Activated T-helper 1 cell treated with anti-CD3 and anti-CD28 coated beads, Interleukin-12 subunit alpha, Interleukin-12 subunit beta, Interleukin-2, Interleukin-4 antibody, amounts not matched to agents 30 ng/mL and 10 ng/mL and 1 ng/mL, durations not matched to agents 14 hours and 24 hours and 36 hours (primary cell): ENCODE measurements at regions not wholly inside any gene's neighbourhood (a gene's known extent, or its start where the extent isn't known, plus 50 kb on each side); places are given as distances from the start of the nearest gene placed in this dataset.
"Not testable (repeated sequence)": the region's sequence is repeated elsewhere in the genome, so short reads cannot be mapped to it uniquely, and the experiment has no call there.

ENCODE experiments used
- DNase-seq: peaks from one replicate; pipeline ENCODE4 v3.0.0; 2021; ENCODE audit warnings: low spot score
- H3K27ac Mint-ChIP-seq: one replicate; pipeline ENCODE4 v1.8.0; 2021; ENCODE audit warnings: mild to moderate bottlenecking, mixed read lengths
- H3K27me3 Mint-ChIP-seq: one replicate; pipeline ENCODE4 v1.8.0; 2022; ENCODE audit warnings: mild to moderate bottlenecking, moderate library complexity, mixed read lengths; ENCODE audit not compliant: insufficient read depth
- H3K36me3 Mint-ChIP-seq: one replicate; pipeline ENCODE4 v1.8.0; 2021; ENCODE audit warnings: low read depth, mixed read lengths
- H3K4me1 Mint-ChIP-seq: one replicate; pipeline ENCODE4 v1.8.0; 2021; ENCODE audit warnings: low read depth, mixed read lengths
- H3K4me3 Mint-ChIP-seq: one replicate; pipeline ENCODE4 v1.8.0; 2021; ENCODE audit warnings: mild to moderate bottlenecking, moderate library complexity, mixed read lengths
- H3K9me3 Mint-ChIP-seq: one replicate; pipeline ENCODE4 v1.8.0; 2021; ENCODE audit warnings: mixed read lengths
- intact Hi-C: fragments of 100-400 bp; cut with micrococcal nuclease; formaldehyde crosslinking; loops from one replicate; pipeline ENCODE4 v1.15.1; 2024

DNA sequence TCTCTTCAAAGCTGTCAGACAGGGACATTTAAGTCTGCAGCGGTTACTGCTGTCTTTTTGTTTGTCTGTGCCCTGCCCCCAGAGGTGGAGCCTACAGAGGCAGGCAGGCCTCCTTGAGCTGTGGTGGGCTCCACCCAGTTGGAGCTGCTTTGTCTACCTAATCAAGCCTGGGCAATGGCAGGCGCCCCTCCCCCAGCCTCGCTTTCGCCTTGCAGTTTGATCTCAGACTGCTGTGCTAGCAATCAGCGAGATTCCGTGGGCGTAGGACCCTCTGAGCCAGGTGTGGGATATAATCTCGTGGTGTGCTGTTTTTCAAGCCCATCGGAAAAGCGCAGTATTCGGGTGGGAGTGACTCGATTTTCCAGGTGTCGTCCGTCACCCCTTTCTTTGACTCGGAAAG is 648.1 kb upstream of the RAG2 start:
- DNase-seq, H3K4me1 Mint-ChIP-seq, H3K27ac Mint-ChIP-seq, H3K36me3 Mint-ChIP-seq, H3K27me3 Mint-ChIP-seq, H3K4me3 Mint-ChIP-seq, intact Hi-C loops: not testable (repeated sequence)
- peaks cover 21% of the 10 kb centered on the region for H3K9me3 Mint-ChIP-seq

DNA sequence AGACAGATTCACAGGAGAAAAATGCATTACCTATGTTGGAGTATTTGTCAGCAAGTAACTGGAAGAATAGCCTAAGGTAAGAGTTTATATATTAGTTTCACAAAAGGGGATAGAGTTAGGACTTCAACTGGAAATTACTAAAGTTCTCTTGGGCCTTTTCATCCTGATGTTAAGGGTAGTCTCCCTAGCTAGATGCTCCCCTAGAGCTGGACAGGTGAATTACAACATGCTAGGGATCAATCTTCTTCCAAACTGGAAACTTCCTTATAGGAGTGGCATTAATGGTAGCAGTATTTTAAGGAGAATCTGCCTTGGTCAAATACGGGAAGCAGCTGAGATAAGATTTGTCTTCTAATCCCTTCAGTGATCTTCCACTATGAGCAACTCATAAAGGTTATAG is 632.8 kb upstream of the RAG2 start:
- no peak overlapping the region for H3K4me3 Mint-ChIP-seq
- no peaks in the 10 kb centered on the region for H3K36me3 Mint-ChIP-seq
- H3K27me3 Mint-ChIP-seq: no peaks in the 10 kb centered on the region
- peaks cover 9% of the 10 kb centered on the region for H3K9me3 Mint-ChIP-seq
- H3K27ac Mint-ChIP-seq: no peak overlapping the region
- H3K4me1 Mint-ChIP-seq: no peaks in the 10 kb centered on the region
- DNase-seq: no peak
- intact Hi-C loops: no loop called here

DNA sequence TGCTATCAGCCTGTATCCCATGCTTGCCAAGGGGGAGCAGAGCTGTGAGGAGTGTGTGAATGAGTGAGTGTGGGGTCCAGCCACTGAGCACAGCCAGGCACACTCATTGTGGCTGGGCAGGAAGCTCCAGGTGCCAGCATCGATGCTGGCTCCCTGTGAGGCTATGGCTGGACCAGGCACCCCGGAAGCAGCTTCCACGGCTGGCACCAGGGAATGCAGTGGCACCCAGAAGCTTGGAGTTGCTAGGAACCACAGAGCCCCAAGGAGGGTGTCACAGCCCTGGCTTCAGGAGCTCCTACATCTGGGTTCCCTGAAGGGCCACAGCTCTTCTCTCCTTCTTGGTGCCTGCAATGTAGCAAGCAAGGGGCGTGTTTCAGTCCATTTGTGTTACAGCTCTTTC is 625.9 kb upstream of the RAG2 start:
- intact Hi-C loops: no loop called here
- no peaks in the 10 kb centered on the region for H3K36me3 Mint-ChIP-seq
- no peak overlapping the region for H3K27ac Mint-ChIP-seq
- no peak overlapping the region for H3K4me3 Mint-ChIP-seq
- H3K9me3 Mint-ChIP-seq: peaks cover 6% of the 10 kb centered on the region
- H3K27me3 Mint-ChIP-seq: no peaks in the 10 kb centered on the region
- H3K4me1 Mint-ChIP-seq: no peaks in the 10 kb centered on the region
- no peak for DNase-seq

DNA sequence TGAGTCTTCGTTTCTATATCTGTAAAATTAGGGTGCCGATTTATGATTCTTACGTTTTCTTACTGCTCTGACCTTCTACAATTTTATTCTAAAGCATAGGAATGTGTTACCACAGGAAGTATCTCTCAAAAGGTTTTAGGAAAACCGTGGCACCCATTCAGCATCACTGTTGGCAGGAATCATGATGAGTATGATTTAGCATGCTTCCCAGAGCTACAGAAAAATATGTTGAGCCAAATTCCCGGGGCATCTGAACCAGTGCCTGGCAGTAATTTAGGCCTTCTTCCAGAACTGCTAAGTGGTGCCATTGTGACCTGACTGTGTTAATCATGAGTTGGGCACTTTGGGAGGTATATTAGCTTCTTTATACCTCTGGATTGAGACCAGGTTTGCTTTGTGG is 605.0 kb upstream of the RAG2 start:
- Mint-ChIP-seq H3K4me1 (no peaks in the 10 kb centered on the region), H3K4me3 (no peak overlapping the region), H3K9me3 (peaks cover 12% of the 10 kb centered on the region), H3K27ac (no peak overlapping the region), H3K36me3 (no peaks in the 10 kb centered on the region), H3K27me3 (no peaks in the 10 kb centered on the region)
- DNase-seq: no peak
- intact Hi-C loops: no loop called here

DNA sequence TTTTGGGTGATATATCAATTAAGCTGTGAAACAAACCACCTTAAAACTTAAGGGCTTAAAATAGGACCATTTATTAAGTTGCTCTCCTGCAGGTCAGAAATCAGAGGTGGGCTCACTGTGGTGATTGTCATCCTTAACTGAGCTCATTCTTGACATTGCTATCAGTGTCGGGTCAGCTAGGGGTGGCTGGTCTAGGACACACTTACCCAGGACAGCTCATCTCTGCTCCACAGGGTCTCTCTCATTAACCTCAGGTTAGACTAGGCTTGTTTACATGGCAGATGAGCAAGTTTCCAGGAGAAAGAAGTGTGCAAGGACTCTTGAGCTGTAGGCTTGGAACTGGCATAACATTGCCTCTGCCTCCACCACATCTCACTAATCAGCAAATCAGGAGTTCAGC is 601.0 kb upstream of the RAG2 start:
- Mint-ChIP-seq H3K4me1 (no peaks in the 10 kb centered on the region), H3K4me3 (no peak overlapping the region), H3K27ac (no peak overlapping the region), H3K27me3 (no peaks in the 10 kb centered on the region), H3K9me3 (no peaks in the 10 kb centered on the region), H3K36me3 (no peaks in the 10 kb centered on the region)
- DNase-seq: no peak
- intact Hi-C loops: no loop called here

DNA sequence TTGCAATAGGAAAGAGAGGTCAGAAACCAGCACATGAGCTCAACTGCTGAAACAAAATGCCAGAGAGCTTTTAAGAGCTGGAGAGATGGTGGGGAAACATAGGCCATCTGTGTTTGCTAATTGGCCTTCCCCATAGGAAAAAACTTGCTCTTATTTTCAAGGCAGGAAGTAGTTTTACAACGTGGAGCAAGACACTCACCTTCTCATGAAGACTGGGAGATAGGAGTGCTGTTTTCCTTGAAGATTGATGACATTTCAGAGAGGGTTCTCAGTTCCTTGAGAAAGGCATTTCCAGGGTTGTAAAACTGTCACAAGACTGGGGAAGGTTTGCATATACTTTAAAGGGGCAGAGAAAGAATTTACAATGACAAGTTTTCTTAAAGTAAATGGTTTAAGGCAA is 586.3 kb upstream of the RAG2 start:
- DNase-seq: no peak
- no peaks in the 10 kb centered on the region for H3K4me1 Mint-ChIP-seq
- H3K27me3 Mint-ChIP-seq: no peaks in the 10 kb centered on the region
- intact Hi-C loops: no loop called here
- H3K4me3 Mint-ChIP-seq: no peak overlapping the region
- H3K36me3 Mint-ChIP-seq: no peaks in the 10 kb centered on the region
- no peak overlapping the region for H3K27ac Mint-ChIP-seq
- no peaks in the 10 kb centered on the region for H3K9me3 Mint-ChIP-seq

DNA sequence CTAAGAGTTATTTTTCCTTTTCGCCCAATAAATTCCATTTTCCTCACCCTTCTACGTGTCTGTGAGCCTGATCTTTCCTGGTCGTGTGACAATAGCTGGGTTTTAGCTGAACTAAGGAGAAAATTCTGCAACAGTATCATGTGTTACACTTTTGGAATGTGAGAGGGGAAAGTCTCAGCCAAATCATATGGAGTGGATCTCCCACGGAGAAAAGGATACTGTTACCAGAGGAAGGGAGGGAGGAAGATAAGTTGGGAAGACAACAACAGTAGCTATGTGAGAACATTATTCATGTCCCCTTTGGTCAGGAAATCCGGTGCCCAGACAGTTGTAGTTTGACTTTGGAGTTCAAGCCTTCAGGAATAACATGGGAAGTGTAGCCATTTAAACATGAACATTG is 584.0 kb upstream of the RAG2 start:
- no peak overlapping the region for H3K27ac Mint-ChIP-seq
- DNase-seq: no peak
- no peaks in the 10 kb centered on the region for H3K27me3 Mint-ChIP-seq
- H3K36me3 Mint-ChIP-seq: no peaks in the 10 kb centered on the region
- no peak overlapping the region for H3K4me3 Mint-ChIP-seq
- intact Hi-C loops: no loop called here
- no peaks in the 10 kb centered on the region for H3K9me3 Mint-ChIP-seq
- H3K4me1 Mint-ChIP-seq: no peaks in the 10 kb centered on the region

DNA sequence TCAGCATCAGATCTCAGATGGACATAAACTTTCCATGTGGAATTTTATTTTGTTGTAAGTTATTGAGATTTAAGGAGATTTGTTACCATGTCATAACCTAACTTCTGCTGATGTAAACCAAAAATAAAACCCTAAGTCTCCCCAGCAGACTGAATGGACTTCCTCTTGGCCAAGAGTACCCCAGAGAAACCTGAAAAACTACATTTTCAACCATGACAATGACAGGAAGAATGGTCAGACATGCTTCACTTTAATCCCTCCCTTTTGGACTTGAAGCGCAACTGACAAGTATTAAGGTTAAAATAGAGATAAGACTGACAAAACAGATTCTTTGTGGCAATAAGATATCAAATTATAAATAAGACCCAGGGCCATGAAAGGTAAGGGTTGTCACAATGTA is 579.7 kb upstream of the RAG2 start:
- Mint-ChIP-seq H3K27ac (no peak overlapping the region), H3K9me3 (no peaks in the 10 kb centered on the region), H3K36me3 (no peaks in the 10 kb centered on the region), H3K4me1 (no peaks in the 10 kb centered on the region), H3K27me3 (no peaks in the 10 kb centered on the region), H3K4me3 (no peak overlapping the region)
- intact Hi-C loops: no loop called here
- DNase-seq: no peak

DNA sequence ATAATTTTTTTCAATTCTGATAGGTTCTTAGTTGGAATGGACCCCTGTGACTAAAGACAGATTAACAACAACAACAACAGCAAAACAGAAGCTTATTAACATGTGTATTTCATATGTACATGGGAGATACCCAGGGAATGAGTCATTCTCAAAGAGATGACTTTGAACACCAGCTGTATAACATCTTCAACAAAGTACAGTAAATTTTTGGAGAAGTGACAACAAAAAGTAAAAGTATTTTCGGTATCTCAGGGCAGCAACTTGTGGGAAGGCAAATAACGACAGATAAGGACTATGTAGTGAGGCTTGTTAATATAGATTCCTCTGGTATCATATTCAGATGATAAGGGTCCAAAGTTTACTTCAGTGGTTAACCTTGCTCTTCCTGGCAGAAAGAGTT is 573.4 kb upstream of the RAG2 start:
- no peak overlapping the region for H3K4me3 Mint-ChIP-seq
- H3K36me3 Mint-ChIP-seq: no peaks in the 10 kb centered on the region
- H3K4me1 Mint-ChIP-seq: no peaks in the 10 kb centered on the region
- H3K27ac Mint-ChIP-seq: no peak overlapping the region
- H3K9me3 Mint-ChIP-seq: peaks cover 3% of the 10 kb centered on the region
- H3K27me3 Mint-ChIP-seq: no peaks in the 10 kb centered on the region
- intact Hi-C loops: no loop called here
- no peak for DNase-seq

DNA sequence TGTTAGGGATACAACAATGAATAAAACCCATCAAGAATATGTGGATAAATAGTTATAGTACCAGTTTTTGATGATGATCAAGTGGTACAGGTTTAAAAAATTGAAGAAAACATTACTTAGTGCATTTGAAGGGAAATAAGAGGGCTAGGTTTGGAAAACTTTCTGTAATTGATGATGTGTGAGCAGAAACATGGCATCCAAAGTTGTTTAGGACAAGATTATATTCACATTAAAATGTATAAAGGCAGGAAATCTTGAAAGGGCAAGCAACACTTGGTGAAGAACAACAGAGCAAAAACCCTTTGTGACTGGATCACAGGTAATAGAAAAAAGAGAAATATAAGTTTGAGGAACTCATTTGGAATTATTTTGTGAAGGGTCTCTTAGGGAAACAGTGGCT is 572.3 kb upstream of the RAG2 start:
- peaks cover 3% of the 10 kb centered on the region for H3K9me3 Mint-ChIP-seq
- H3K27ac Mint-ChIP-seq: no peak overlapping the region
- H3K36me3 Mint-ChIP-seq: no peaks in the 10 kb centered on the region
- no peaks in the 10 kb centered on the region for H3K27me3 Mint-ChIP-seq
- intact Hi-C loops: no loop called here
- no peaks in the 10 kb centered on the region for H3K4me1 Mint-ChIP-seq
- no peak overlapping the region for H3K4me3 Mint-ChIP-seq
- DNase-seq: no peak

DNA sequence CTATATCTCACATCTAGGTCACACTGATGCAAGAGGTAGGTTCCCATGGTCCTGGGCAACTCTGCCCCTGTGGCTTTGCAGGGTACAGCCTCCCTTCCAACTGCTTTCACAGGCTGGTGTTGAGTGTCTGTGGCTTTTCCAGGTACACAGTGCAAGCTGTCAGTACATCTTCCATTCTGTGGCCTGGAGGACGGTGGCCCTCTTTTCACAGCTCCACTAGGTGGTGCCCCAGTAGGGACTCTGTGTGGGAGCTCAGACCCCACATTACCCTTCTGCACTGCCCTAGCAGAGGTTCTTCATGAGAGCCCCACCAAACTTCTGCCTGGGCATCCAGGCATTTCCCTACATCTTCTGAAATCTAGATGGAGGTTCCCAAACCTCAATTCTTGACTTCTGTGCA is 547.4 kb upstream of the RAG2 start:
- H3K4me1 Mint-ChIP-seq, H3K27ac Mint-ChIP-seq, H3K4me3 Mint-ChIP-seq, H3K27me3 Mint-ChIP-seq, intact Hi-C loops, DNase-seq, H3K36me3 Mint-ChIP-seq: not testable (repeated sequence)
- H3K9me3 Mint-ChIP-seq: peaks cover 14% of the 10 kb centered on the region

DNA sequence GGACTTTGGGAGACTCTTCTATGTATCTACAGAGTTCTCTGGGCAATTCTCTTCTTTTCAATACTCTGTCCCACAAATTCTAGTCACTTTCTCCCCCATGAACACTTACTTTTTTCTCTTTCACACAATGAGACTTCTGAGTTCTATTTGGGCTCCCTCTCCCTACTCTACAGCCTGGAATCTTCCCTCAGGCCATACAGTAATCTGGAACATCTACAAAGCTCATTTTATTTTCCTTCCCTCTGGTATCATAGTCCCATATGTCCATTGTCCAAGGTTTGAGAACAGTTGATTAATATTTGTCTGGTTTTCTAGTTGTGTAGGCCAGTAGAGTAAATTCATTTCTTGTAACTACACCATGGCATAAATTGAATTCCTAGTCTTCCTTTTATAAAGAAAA is 544.6 kb upstream of the RAG2 start:
- H3K27me3 Mint-ChIP-seq: no peaks in the 10 kb centered on the region
- H3K36me3 Mint-ChIP-seq: no peaks in the 10 kb centered on the region
- no peaks in the 10 kb centered on the region for H3K4me1 Mint-ChIP-seq
- peaks cover 22% of the 10 kb centered on the region for H3K9me3 Mint-ChIP-seq
- DNase-seq: no peak
- H3K4me3 Mint-ChIP-seq: no peak overlapping the region
- H3K27ac Mint-ChIP-seq: peak overlapping the region; percentile 36
- intact Hi-C loops: no loop called here

DNA sequence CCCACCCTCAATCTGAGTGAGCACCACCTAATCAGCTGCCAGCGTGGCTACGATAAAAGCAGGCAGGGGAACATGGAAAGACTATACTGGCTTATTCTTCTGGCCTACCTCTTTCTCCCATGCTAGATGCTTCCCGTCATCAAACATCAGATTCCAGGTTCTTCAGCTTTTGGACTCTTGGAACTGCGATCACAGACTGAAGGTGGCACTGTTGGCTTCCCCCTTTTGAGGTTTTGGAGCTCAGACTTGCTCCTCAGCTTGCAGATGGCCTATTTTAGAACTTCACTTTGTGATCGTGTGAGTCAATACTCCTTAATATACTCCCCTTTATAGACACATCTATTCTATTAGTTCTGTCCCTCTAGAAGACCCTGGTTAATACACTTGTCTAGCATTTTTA is 543.7 kb upstream of the RAG2 start:
- Mint-ChIP-seq H3K4me1 (no peaks in the 10 kb centered on the region), H3K4me3 (no peak overlapping the region), H3K36me3 (no peaks in the 10 kb centered on the region), H3K27ac (no peak overlapping the region), H3K9me3 (peaks cover 16% of the 10 kb centered on the region), H3K27me3 (no peaks in the 10 kb centered on the region)
- intact Hi-C loops: no loop called here
- DNase-seq: no peak

DNA sequence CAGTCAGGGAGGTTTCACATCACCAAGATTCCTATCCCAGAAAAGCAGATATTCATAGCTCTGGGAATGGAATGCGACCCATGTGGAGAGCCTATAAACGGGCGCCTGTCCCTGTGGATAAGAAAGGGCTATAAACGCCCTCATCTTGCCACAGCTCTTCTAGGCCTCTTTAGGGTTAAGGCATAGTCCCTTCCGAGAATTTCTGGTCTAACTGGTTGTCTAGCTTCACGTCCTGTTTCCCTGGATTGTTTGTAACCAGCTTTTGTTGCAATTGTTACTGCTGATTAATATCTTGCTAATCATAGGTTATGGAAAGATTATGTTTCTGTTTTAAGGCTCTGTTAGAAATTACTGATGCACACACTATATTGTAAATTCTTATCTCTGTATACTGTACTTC is 537.6 kb upstream of the RAG2 start:
- H3K36me3 Mint-ChIP-seq, H3K4me1 Mint-ChIP-seq, H3K27ac Mint-ChIP-seq, H3K27me3 Mint-ChIP-seq, intact Hi-C loops, DNase-seq, H3K4me3 Mint-ChIP-seq: not testable (repeated sequence)
- H3K9me3 Mint-ChIP-seq: peaks cover 24% of the 10 kb centered on the region
